Gastroesophageal sphincter (tissue), 4 donors: ENCODE measurements at regions not wholly inside any gene's neighbourhood (a gene's known extent, or its start where the extent isn't known, plus 50 kb on each side); places are given as distances from the start of the nearest gene placed in this dataset.
"Not testable (repeated sequence)": the region's sequence is repeated elsewhere in the genome, so short reads cannot be mapped to it uniquely, and the experiment has no call there.

Experiments
- ATAC-seq: fragments of 150-250 bp; one replicate; pipeline ENCODE4 v1.9.1; 2016; ENCODE audit warnings: mild to moderate bottlenecking, moderate library complexity
- H3K27ac ChIP-seq, 4 donors: fragments of 200-600 bp; sonication (generic) in 3 of 4; 1 replicate in 3 of 4; 2 replicates in 1 of 4; pipeline ENCODE4 v1.5.1; 2016 to 2019
- H3K27me3 ChIP-seq: fragments of 200-600 bp; sonication (generic); one replicate; pipeline ENCODE4 v1.5.1; 2019
- H3K36me3 ChIP-seq, 2 donors: fragments of 200-600 bp; sonication (generic); one replicate each; pipeline ENCODE4 v1.5.1; 2019; ENCODE audit warnings: control low read depth in 1 of 2
- H3K4me1 ChIP-seq, 3 donors: fragments of 200-600 bp; sonication (generic); 1 replicate in 2 of 3; 2 replicates in 1 of 3; pipeline ENCODE4 v1.5.1; 2016 to 2019; ENCODE audit warnings: control low read depth in 2 of 3
- H3K4me3 ChIP-seq, 2 donors: fragments of 200-600 bp; sonication (generic); one replicate each; pipeline ENCODE4 v1.5.1; 2019; ENCODE audit warnings: mild to moderate bottlenecking in 1 of 2, moderate library complexity in 1 of 2
- H3K9me3 ChIP-seq, 3 donors: fragments of 200-600 bp; sonication (generic); one replicate each; pipeline ENCODE4 v1.5.1; 2017 to 2019; ENCODE audit warnings: control low read depth in 2 of 3
- EP300 ChIP-seq: sonication (generic); formaldehyde crosslinking; IDR thresholded peaks from one replicate; pipeline ENCODE4 v1.6.1; 2017; ENCODE audit warnings: antibody characterized with exemption, mild to moderate bottlenecking
- POLR2A ChIP-seq, 2 donors: fragments of 450-650 bp; IDR thresholded peaks; one replicate each; pipeline ENCODE4 v1.6.1; 2017; ENCODE audit warnings: antibody characterized with exemption in 2 of 2, mild to moderate bottlenecking in 2 of 2, moderate library complexity in 1 of 2
- POLR2AphosphoS5 ChIP-seq: sonication (generic); formaldehyde crosslinking; IDR thresholded peaks from one replicate; pipeline ENCODE4 v1.6.1; 2017; ENCODE audit warnings: antibody characterized with exemption
- WGBS, 2 donors: methylation state at CpG; one replicate each; pipeline ENCODE4 v1.1.5; 2018; ENCODE audit warnings: low coverage in 1 of 2; 5-methylcytosine and 5-hydroxymethylcytosine counted together
- TF ChIP-seq, protein P1 (sequence below), 4 experiments: fragments of 200-600 bp in 2 of 4; fragments of 450-650 bp in 2 of 4; sonication (generic) in 1 of 4; IDR thresholded peaks; one replicate each; pipeline ENCODE4 v1.5.1; 2017 to 2019; ENCODE audit warnings: antibody characterized with exemption in 4 of 4, mild to moderate bottlenecking in 2 of 4, moderate library complexity in 2 of 4

DNA sequence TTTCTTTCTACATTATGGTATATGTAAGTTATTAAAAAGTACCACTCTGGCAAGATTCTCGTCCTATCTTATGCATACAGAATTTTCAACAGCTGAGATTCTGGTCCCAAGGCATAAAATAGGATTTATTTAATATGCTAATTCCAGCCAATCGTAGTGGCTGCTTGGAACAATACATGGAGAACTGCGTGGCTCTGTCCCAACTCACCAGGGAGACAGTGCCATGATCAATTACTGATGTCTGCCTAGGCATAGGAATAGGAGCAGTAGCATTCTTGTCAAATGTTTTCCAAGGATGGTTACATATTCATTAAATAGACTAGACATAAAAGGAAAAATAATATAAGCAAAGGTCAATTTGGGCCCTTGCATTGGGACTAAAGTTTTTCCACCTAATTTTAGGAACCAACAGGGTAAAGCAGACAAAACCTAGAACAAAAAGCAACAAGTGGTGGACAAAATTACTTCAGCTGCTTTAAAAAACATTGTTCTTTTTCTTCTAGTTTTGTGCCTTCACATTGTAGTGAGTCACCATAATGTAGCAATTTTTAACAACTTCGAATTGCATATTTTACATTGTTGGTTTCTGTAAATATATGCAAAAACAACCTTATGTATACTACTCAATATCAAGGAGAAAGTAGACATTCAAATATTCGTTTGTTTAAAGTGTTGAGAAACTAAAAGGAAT is 232.8 kb upstream of the ATP5MC3 start:
- no peaks in the 10 kb centered on the region for H3K9me3 ChIP-seq
- TF ChIP-seq, protein P1, sequence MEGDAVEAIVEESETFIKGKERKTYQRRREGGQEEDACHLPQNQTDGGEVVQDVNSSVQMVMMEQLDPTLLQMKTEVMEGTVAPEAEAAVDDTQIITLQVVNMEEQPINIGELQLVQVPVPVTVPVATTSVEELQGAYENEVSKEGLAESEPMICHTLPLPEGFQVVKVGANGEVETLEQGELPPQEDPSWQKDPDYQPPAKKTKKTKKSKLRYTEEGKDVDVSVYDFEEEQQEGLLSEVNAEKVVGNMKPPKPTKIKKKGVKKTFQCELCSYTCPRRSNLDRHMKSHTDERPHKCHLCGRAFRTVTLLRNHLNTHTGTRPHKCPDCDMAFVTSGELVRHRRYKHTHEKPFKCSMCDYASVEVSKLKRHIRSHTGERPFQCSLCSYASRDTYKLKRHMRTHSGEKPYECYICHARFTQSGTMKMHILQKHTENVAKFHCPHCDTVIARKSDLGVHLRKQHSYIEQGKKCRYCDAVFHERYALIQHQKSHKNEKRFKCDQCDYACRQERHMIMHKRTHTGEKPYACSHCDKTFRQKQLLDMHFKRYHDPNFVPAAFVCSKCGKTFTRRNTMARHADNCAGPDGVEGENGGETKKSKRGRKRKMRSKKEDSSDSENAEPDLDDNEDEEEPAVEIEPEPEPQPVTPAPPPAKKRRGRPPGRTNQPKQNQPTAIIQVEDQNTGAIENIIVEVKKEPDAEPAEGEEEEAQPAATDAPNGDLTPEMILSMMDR (IDR thresholded peaks at IDR 0.05), result no peak
- TF ChIP-seq POLR2A (IDR thresholded peaks at IDR 0.05) (no peak), EP300 (no peak), POLR2AphosphoS5 (no peak)
- H3K27ac ChIP-seq, result no peak overlapping the region
- H3K4me1 ChIP-seq, result no peaks in the 10 kb centered on the region
- ATAC-seq, result no peak
- H3K27me3 ChIP-seq, result no peaks in the 10 kb centered on the region
- no peaks in the 10 kb centered on the region for H3K36me3 ChIP-seq
- H3K4me3 ChIP-seq, result no peak overlapping the region
- WGBS, 2 donors, result 72% methylated on average over 4 to 5 of the region's 5 CpGs

DNA sequence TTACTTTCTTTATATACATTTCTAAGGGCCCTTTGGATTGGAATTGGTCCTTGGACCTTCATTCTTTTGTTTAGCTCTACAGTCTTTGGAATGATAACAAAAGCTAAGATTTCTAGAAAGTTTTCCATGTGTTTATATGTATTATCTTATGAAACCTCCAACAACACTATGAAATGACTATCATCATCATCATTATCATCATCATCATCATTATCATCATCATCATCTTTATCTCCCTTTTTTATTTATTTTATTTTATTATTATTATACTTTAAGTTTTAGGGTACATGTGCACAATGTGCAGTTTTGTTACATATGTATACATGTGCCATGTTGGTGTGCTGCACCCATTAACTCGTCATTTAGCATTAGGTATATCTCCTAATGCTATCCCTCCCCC is 229.4 kb upstream of the ATP5MC3 start:
- not testable (repeated sequence) for H3K4me1 ChIP-seq, H3K27me3 ChIP-seq, ATAC-seq, H3K36me3 ChIP-seq, H3K27ac ChIP-seq, H3K9me3 ChIP-seq, H3K4me3 ChIP-seq
- WGBS, 2 donors, result 67 to 100% methylated on average over 1 of the region's 1 CpG

DNA sequence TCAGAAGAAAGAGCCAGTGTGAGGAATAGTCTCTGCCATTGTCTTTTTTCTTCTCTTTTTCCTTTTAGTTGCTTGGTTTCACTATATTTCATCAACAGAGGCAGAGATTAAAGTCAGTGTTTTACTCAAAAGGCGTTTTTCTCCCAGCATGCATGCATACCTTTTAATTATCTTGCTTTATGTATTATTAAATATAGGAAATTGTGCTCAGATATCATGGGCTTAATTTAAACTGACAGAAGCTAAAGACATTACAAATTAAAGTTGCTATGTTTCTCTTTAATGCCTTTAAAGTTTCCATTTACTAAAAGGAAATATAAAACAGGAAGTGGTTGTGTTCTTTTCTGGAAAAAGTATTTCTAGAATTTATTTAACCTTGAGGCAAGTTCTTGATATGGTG is 223.3 kb upstream of the ATP5MC3 start:
- no peak overlapping the region for H3K4me3 ChIP-seq
- H3K27me3 ChIP-seq, result peaks cover 14% of the 10 kb centered on the region
- WGBS, 2 donors, result 43 to 46% methylated on average over 1 of the region's 1 CpG
- H3K9me3 ChIP-seq, result no peaks in the 10 kb centered on the region
- no peak overlapping the region for H3K27ac ChIP-seq
- no peaks in the 10 kb centered on the region for H3K36me3 ChIP-seq
- ATAC-seq, result no peak
- no peaks in the 10 kb centered on the region for H3K4me1 ChIP-seq
- TF ChIP-seq POLR2A (IDR thresholded peaks at IDR 0.05) (no peak), POLR2AphosphoS5 (no peak), EP300 (no peak)
- TF ChIP-seq, protein P1 (IDR thresholded peaks at IDR 0.05), result no peak

DNA sequence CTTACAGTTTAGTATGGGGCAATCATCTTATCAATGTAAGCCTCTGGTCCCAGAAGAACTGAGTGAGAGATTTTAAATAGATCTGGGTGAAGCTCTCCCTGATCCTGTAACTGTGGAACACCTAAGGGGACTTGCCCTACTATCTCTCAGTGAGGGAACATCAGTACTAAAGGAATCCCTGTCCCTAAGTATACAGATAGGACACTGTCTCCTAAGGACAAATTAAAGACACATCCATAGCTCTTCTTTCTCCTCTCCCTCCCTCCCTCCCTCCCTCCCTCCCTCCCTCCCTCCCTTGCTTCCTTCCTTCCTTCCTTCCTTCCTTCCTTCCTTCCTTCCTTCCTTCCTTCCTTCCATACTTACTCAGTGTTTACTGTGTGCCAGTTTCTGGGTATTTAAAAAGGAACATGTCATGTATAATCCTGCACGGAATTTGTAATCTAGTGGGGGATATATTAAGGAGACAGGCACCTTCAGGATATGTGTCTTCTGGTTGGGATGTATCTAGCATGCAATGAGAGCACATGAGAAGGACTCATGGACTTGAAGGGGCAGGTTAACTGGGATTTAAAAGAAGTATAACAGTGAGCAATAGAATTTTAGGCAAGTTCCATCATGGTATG is 222.2 kb upstream of the ATP5MC3 start:
- TF ChIP-seq EP300 (no peak), POLR2AphosphoS5 (no peak), POLR2A (IDR thresholded peaks at IDR 0.05) (no peak)
- TF ChIP-seq, protein P1 (IDR thresholded peaks at IDR 0.05), result no peak
- Histone ChIP-seq H3K9me3 (no peaks in the 10 kb centered on the region), H3K4me3 (no peak overlapping the region), H3K4me1 (no peaks in the 10 kb centered on the region), H3K36me3 (no peaks in the 10 kb centered on the region), H3K27me3 (peaks cover 13% of the 10 kb centered on the region), H3K27ac (no peak overlapping the region)
- ATAC-seq, result no peak
- WGBS, 2 donors, result 50% methylated on average over 1 of the region's 1 CpG; no CpG with 5 or more reads in 1 of the 2 donors

DNA sequence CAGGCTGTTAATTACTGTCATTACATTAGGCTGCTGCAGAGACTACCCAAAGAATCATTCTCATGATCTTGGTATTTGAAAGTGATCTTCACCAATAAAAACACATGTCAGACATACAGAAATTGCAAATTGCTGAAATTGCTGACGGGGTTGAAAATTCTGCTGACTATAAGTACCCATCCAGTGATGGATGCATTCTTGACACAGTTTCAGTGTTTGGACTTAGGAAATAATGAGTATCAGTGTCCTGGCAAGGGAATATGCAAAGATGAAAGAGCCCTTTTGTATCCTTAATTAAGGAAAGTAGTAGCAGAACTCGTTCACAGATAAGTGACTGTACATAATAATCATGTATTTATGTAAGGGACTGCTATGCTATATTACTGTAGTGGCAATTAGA is 221.1 kb upstream of the ATP5MC3 start:
- Histone ChIP-seq H3K36me3 (no peaks in the 10 kb centered on the region), H3K9me3 (no peaks in the 10 kb centered on the region), H3K27me3 (peaks cover 10% of the 10 kb centered on the region), H3K4me1 (no peaks in the 10 kb centered on the region), H3K4me3 (no peak overlapping the region), H3K27ac (no peak overlapping the region)
- TF ChIP-seq EP300, result no peak
- TF ChIP-seq, protein P1 (IDR thresholded peaks at IDR 0.05), result no peak
- no peak for TF ChIP-seq POLR2AphosphoS5
- no peak for TF ChIP-seq POLR2A (IDR thresholded peaks at IDR 0.05)
- whole genome bisulfite sequencing, 2 donors, result 50 to 60% methylated on average over 2 of the region's 2 CpGs
- no peak for ATAC-seq
